ENCODE measurements at regions not wholly inside any gene's neighbourhood (a gene's known extent, or its start where the extent isn't known, plus 50 kb on each side); places are given as distances from the start of the nearest gene placed in this dataset.

DNA sequence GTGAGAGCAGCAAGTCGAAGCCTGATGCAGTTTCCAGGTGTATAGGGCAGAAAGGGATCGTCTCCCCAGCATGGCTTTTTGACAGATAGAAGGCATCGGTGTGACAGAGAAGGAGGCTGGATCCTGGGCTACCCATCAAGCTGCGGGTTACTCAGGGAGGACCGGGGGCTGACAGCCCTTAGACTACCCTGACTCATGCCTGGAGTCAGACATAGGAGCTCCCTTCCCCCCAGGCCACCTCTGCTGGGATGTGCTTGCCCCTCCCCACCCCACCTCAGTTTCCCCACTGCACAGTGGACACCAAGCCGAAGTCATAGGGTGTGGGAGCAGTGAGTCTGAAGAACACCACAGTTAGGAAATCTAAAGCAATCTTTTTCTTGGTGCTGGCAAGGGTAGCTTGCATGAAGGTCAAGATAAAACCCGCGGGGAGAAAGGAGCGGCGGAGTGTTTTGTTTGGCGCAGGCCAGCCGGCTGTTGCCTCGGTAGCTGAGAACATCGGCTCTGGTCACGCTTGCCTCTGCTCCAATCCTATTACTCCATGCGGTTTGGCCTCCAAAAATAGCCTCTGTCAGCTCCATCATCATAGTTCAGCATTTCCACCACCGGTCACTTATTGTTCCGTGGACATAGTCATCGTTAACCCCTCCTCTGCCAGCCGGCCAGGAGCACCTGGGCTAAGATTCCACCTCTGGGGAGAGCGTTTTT is 169.2 kb upstream of the GLI2 start:
- TF ChIP-seq, protein P1, sequence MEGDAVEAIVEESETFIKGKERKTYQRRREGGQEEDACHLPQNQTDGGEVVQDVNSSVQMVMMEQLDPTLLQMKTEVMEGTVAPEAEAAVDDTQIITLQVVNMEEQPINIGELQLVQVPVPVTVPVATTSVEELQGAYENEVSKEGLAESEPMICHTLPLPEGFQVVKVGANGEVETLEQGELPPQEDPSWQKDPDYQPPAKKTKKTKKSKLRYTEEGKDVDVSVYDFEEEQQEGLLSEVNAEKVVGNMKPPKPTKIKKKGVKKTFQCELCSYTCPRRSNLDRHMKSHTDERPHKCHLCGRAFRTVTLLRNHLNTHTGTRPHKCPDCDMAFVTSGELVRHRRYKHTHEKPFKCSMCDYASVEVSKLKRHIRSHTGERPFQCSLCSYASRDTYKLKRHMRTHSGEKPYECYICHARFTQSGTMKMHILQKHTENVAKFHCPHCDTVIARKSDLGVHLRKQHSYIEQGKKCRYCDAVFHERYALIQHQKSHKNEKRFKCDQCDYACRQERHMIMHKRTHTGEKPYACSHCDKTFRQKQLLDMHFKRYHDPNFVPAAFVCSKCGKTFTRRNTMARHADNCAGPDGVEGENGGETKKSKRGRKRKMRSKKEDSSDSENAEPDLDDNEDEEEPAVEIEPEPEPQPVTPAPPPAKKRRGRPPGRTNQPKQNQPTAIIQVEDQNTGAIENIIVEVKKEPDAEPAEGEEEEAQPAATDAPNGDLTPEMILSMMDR (IDR thresholded peaks at IDR 0.05; ENCODE audit: insufficient read depth, low read depth, low read length), result no peak
- no peak for TF ChIP-seq EZH2 (IDR thresholded peaks at IDR 0.05; ENCODE audit: insufficient read depth, low read length)

All from astrocyte (in vitro differentiated cells and primary cell).